HG02885 (cell line): ENCODE measurements at regions not wholly inside any gene's neighbourhood (a gene's known extent, or its start where the extent isn't known, plus 50 kb on each side); places are given as distances from the start of the nearest gene placed in this dataset.
"Not testable (repeated sequence)": the region's sequence is repeated elsewhere in the genome, so short reads cannot be mapped to it uniquely, and the experiment has no call there.

Experiments
- ATAC-seq: cut with Tn5 transposase; IDR thresholded peaks from one replicate; pipeline ENCODE4 v1.9.1; 2021; ENCODE audit warnings: mild to moderate bottlenecking; ENCODE audit not compliant: unreplicated experiment, poor library complexity

- no peak for ATAC-seq
These were observed 244.9 kb upstream of the LRIG3 start for GRCh38 chr12:59164991-59165718.

DNA sequence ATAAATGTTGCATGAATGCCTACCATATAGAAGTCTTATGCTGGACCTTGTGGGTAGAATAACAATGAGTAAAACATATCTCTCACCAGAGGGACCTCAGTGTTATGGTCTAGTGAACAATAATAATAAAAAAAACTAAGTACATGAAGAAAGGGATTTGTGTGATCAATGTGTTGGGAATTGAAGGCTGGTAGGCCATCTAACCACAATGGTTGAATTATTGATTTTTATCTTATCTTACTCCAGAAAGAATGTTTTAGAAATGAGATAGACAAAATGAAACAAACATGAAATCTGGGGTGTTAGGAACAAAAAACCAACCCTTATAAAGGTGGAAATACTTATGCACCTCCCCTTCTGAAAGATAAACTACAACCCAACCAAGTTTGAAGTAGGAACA lies 243.9 kb upstream of the LRIG3 start:
- no peak for ATAC-seq

DNA sequence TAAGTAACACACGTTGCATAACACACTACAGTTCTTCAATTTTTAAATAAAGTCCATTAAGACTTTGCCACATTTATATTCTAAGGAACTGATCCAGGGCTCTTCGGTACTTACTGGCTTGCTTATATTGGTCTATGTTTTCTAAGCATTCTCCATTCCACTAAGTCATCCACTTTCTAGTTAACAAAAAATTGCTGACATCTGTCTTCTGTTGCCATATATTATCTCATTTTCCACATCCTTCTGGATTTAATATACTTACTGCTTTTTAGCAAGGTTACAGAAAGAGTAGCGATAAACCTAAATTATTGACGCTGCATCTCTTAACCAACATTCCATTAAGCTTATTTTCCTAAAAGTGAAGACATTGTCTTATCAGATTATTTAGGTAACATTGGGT lies 238.4 kb upstream of the LRIG3 start:
- ATAC-seq: no peak

DNA sequence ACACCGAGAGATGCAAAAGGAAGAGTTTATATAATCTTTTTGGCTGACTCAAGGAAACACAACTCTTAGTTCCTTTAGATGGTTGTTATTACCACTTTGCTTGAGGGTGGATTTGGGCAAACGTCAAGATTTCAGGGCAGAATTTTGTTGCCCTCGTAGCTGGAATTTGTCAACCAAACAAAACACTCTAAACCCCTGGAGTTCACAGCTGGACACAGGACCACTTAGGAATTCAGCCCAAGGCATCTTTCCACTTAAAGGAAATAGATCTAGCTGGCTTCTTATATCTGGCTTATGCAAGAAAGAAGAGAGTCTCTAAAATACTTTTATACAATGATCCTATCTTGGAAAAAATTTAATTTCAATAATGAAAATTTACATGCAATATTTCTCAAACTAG lies 237.8 kb upstream of the LRIG3 start:
- ATAC-seq: no peak

DNA sequence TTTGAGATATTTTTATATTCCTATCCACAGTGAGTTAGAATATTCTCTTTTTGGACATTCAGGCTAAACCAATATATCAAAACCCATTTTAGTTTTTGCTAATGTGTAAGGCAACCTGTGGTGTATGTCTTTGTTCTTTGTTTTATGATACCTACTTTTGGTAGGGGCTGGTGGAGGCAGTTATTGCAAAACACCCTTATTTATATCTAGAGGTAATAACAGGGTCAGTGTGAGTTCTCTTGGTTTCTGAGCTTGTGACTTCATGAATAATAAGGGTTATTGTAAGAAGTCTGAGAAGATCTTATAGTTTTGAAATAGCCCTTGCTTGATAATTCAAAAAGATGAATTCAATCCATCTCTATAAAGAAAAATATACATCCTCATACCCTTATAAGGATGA lies 235.1 kb upstream of the LRIG3 start:
- ATAC-seq: no peak

DNA sequence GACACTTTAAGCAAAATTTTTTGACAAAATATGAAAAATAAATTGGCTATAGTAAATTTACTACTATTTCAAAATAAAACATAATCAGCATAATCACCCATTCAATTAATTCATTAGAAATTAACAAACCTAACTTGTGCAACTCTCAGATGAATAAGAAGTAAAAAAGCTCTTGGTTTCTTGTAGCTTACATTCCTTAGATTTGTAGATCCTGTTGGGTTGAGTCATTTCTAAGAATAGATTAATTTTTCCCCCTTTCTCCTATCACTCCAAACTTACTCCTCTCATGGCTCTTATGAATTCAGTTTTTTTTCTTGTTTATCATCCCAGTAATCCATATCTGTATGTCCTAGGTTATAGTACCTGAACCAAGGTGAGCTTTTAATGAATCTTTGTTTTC lies 230.9 kb upstream of the LRIG3 start:
- no peak for ATAC-seq

- peak; percentile 100 for ATAC-seq
These were observed 229.8 kb upstream of the LRIG3 start for GRCh38 chr12:59149995-59150642.

DNA sequence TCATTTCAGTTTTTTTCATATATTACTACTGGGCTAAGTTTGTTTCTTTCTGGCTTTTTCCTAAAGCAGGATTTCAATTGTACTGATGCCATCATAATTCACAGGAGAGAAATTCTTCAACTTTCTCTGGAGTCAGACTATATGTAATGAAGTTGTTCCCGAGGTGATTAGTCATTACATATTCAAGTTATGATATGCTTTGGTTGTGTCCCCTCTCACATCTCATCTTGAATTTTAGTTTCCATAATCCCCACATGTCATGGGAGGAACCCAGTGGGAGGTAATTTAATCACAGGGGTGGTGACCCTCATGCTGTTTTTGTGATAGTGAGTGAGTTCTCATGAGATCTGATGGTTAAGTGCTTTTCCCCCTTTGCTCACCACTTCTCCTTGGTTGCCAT lies 227.5 kb upstream of the LRIG3 start:
- no peak for ATAC-seq

GRCh38 chr12:59142183-59142790 lies 222.0 kb upstream of the LRIG3 start:
- ATAC-seq: no peak

DNA sequence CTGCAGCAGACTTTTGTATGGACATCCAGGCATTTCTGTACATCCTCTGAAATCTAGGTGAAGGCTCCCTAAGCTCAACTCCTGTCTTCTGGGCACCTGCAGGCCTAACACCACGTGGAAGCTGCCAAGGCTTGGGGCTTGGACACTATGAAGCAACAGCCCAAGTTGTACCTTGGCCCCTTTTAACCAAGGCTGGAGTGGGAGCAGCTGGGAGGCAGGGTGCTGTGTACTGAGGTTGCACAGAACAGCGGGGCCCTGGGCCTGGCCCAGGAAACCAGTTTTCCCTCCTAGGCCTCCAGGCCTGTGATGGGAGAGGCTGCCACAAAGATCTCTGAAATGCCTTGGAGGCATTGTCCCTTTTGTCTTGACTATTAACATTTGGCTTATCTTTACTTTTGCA lies 214.4 kb upstream of the LRIG3 start:
- no peak for ATAC-seq

GRCh38 chr12:59131462-59131861 lies 211.2 kb upstream of the LRIG3 start:
- ATAC-seq: no peak

GRCh38 chr12:59122784-59123183 lies 202.5 kb upstream of the LRIG3 start:
- ATAC-seq: no peak

DNA sequence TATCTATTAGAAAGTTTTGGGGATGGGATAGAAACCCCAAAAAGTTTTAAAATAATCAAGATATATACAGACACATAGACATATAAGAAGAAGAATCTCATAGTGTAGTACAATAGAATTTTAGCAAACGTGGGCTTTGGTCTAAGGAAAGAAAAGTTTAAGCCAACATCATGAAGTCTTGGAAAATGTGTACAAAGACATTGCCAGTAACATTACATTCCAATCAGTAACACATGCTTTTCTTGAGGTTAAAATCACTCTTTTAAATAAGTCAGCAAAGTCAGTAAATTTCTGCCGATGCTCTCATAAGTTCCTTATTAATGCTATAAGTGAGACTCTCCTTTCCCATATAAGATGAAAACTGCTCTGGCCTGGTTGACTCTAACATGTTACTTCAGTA lies 201.1 kb upstream of the LRIG3 start:
- ATAC-seq: no peak

DNA sequence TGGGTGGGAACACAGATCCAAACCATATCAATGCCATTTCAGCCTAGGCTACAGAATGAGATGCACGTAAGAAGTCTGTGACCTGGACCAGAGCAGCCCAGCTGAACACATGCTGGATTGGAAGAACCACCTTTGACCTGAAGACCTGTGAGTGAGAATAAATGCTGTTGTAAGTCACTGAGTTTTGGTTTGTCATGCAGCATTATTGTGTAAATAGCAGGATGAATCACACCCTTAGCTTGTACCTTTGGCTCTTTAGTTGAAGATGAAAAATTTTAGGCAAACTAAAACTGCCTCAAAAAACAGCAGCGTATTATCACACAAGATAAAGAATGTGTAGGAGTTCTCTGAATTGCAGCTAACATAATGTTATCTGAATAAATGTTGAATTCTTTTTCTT lies 199.4 kb upstream of the LRIG3 start:
- ATAC-seq: no peak

DNA sequence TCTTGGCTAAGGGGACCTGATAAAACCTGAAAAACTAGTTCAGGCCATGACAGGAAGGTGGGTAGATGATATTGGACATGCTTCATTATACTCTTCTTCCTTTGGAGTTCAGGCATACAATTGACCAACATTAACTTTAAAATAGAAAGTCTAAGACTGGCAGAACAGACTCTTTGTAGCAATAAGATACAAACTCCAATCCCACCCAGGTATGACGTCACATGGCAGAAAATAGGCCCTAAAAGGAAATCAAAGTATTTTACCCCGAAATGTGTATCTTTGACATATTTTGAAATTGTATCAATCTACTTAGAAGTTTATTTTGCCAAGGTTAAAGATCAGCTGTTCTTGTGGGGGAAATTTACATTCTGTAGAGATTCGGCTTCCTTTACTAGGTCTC lies 198.1 kb upstream of the LRIG3 start:
- ATAC-seq: no peak

GRCh38 chr12:59115995-59116394 lies 195.7 kb upstream of the LRIG3 start:
- ATAC-seq: no peak

- ATAC-seq: no peak
These were observed 195.2 kb upstream of the LRIG3 start for GRCh38 chr12:59115526-59115925.

DNA sequence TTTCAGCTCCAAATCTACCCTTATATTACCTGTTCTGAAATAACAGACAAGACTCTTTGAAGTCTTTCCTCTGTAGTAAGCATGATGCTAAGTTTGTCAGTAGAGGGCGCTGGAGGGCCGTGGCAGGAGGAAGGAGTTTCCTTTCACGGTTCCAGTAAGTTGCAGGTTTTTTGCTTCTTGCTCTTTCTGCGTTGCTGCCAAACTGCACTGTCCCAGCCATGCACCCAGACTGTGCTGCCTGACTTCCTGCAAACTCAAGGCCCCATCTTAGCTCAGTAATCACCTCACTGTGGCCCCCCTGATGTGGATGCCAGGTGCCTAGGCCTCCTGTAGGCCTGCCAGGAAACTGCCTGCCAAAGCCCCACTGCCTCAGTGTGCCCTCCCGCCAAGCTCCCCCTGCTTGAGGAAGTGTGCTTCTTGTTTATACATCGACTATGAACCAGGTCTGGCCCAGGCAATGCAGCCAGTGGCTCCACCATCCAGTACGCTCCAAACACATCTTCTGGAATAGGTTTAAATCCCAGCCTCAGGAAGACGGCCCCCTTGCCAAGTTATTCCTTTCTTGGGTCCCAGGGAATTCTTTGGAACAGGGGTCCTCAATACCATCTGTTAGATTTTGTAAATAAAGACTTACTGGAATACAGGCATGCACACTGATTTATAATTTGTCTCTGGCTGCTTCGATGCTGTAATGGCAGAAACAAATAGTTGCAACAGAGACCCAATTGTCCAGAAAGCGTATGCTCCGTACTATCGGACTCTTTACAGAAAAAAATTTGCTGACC lies 193.7 kb upstream of the LRIG3 start:
- peak; percentile 85 for ATAC-seq

DNA sequence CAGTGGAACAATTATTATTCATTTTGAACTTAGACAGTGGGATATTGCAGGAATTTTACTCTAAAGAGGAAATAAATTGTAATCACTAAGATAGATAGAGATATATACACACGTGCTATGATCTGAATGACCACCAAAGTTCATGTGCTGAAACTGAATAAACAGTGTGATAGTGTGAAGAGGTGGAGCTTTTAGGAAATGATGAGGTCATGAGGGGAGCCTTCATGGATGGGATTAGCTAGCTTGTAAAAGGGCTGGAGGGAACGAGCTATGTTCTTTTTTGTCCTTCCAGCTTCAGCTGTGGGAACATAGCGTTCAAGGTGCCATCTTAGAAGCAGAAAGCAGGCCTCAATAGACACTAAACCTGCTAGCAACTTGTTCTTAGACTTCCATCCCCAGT lies 191.5 kb upstream of the LRIG3 start:
- ATAC-seq: no peak

DNA sequence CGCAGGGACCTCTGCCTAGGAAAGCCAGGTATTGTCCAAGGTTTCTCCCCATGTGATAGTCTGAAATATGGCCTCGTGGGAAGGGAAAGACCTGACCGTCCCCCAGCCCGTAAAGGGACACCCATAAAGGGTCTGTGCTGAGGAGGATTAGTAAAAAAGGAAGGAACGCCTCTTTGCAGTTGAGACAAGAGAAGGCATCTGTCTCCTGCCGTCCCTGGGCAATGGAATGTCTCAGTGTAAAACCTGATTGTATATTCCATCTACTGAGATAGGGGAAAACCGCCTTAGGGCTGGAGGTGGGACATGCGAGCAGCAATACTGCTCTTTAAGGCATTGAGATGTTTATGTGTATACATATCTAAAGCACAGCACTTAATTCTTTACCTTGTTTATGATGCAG lies 188.2 kb upstream of the LRIG3 start:
- not testable (repeated sequence) for ATAC-seq

DNA sequence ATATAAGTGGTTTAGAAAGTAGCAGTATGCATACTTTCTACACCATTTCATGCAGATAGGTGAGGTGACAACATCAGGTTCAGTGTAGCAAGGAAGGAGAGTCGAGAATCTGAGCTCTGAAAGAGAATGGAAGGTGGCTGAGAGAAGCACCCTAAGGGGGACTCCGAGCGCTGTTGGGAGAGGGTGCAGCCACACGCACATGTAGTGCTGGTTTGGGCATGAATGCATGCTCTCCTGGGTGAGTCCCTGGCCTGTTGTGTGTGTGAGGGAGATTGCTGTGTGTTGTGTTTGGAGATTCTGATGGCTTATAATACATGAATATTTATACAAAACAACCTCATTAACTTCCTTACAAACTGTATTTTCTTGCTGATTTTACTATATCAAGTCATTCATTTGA lies 180.3 kb upstream of the LRIG3 start:
- ATAC-seq: no peak
